Neural cell (in vitro differentiated cells): ENCODE measurements at regions not wholly inside any gene's neighbourhood (a gene's known extent, or its start where the extent isn't known, plus 50 kb on each side); places are given as distances from the start of the nearest gene placed in this dataset.

Experiments used
- H2AFZ ChIP-seq: fragments of 200-600, 300-800 bp; sonication (generic), shearing (Covaris generic); 2 replicates; pipeline ENCODE4 v1.6.0; 2014; ENCODE audit warnings: low read depth, mild to moderate bottlenecking, antibody characterized with exemption, low read length, moderate library complexity
- H3F3A ChIP-seq: fragments of 200-600 bp; shearing (Covaris generic); 2 replicates; pipeline ENCODE4 v1.6.1; 2016; ENCODE audit warnings: mild to moderate bottlenecking, moderate library complexity, mixed read lengths, antibody characterized with exemption, low read length; ENCODE audit not compliant: insufficient read depth, poor library complexity, severe bottlenecking
- H3K27ac ChIP-seq: fragments of 200-600, 300-800 bp; sonication (generic), shearing (Covaris generic); 2 replicates; pipeline ENCODE4 v1.5.1; 2014; ENCODE audit warnings: mild to moderate bottlenecking, low read length, moderate library complexity
- H3K27me3 ChIP-seq: fragments of 300-800, 200-600 bp; sonication (generic), shearing (Covaris generic); 2 replicates; pipeline ENCODE4 v1.6.0; 2014; ENCODE audit warnings: mild to moderate bottlenecking, low read depth, low read length, moderate library complexity; ENCODE audit not compliant: insufficient read depth
- H3K36me3 ChIP-seq: fragments of 300-800, 200-600 bp; sonication (generic), shearing (Covaris generic); 2 replicates; pipeline ENCODE4 v1.5.1; 2014; ENCODE audit warnings: mild to moderate bottlenecking, antibody characterized with exemption, low read length, moderate library complexity; ENCODE audit not compliant: insufficient read depth
- H3K4me2 ChIP-seq: fragments of 300-800, 200-600 bp; sonication (generic), shearing (Covaris generic); 2 replicates; pipeline ENCODE4 v1.6.0; 2014; ENCODE audit warnings: mild to moderate bottlenecking, low read length
- H3K4me3 ChIP-seq: fragments of 300-800, 200-600 bp; sonication (generic), shearing (Covaris generic); 2 replicates; pipeline ENCODE4 v1.5.1; 2014; ENCODE audit warnings: mild to moderate bottlenecking, low read length, moderate library complexity
- H3K79me2 ChIP-seq: fragments of 200-600 bp; shearing (Covaris generic); replicated peaks from 2 replicates; pipeline ENCODE4 v1.6.0; 2014; ENCODE audit warnings: mild to moderate bottlenecking, low read length, moderate library complexity; ENCODE audit not compliant: insufficient read depth
- H3K9ac ChIP-seq: fragments of 300-800, 200-600 bp; sonication (generic), shearing (Covaris generic); 2 replicates; pipeline ENCODE4 v1.6.1; 2016; ENCODE audit warnings: mild to moderate bottlenecking, low read length, mixed read lengths
- H3K9me2 ChIP-seq: fragments of 200-600 bp; shearing (Covaris generic); 2 replicates; pipeline ENCODE4 v1.6.1; 2016; ENCODE audit warnings: mild to moderate bottlenecking, low read length, mixed read lengths; ENCODE audit not compliant: insufficient read depth
- H3K9me3 ChIP-seq: fragments of 200-600, 300-800 bp; sonication (generic), shearing (Covaris generic); 2 replicates; pipeline ENCODE4 v1.6.1; 2016; ENCODE audit warnings: mild to moderate bottlenecking, mixed run types, low read length, moderate library complexity, mixed read lengths
- H4K20me1 ChIP-seq: fragments of 200-600 bp; shearing (Covaris generic); 2 replicates; pipeline ENCODE4 v1.6.1; 2016; ENCODE audit warnings: mild to moderate bottlenecking, mixed run types; ENCODE audit not compliant: insufficient read depth
- EP300 ChIP-seq: fragments of 450-650 bp; conservative IDR thresholded peaks from 2 replicates; pipeline ENCODE4 v1.6.1; 2014; ENCODE audit warnings: antibody characterized with exemption, mild to moderate bottlenecking, moderate library complexity; ENCODE audit not compliant: poor library complexity, severe bottlenecking
- EZH2 ChIP-seq: fragments of 200-600, 300-800 bp; shearing (Covaris generic), sonication (generic); IDR thresholded peaks from 2 replicates; pipeline ENCODE4 v1.6.1; 2014; ENCODE audit warnings: antibody characterized with exemption, low read length, borderline replicate concordance, mild to moderate bottlenecking; ENCODE audit not compliant: insufficient read depth, poor library complexity, severe bottlenecking
- MXI1 ChIP-seq: fragments of 450-650 bp; conservative IDR thresholded peaks from 2 replicates; pipeline ENCODE4 v1.6.1; 2014; ENCODE audit warnings: antibody characterized with exemption, mild to moderate bottlenecking; ENCODE audit not compliant: poor library complexity, severe bottlenecking
- POLR2AphosphoS5 ChIP-seq: IDR thresholded peaks from 2 replicates; pipeline ENCODE4 v1.6.1; 2012
- RAD21 ChIP-seq: fragments of 450-650 bp; conservative IDR thresholded peaks from 2 replicates; pipeline ENCODE4 v1.6.1; 2014; ENCODE audit warnings: antibody characterized with exemption, mild to moderate bottlenecking, moderate library complexity
- REST ChIP-seq: IDR thresholded peaks from 2 replicates; pipeline ENCODE4 v1.6.1; 2012; ENCODE audit warnings: borderline replicate concordance
- SMC3 ChIP-seq: fragments of 450-650 bp; conservative IDR thresholded peaks from 2 replicates; pipeline ENCODE4 v1.6.1; 2014; ENCODE audit warnings: antibody characterized with exemption, mild to moderate bottlenecking, moderate library complexity; ENCODE audit not compliant: poor library complexity
- TAF1 ChIP-seq: IDR thresholded peaks from 2 replicates; pipeline ENCODE4 v1.6.1; 2012; ENCODE audit warnings: low read depth
- TF ChIP-seq, protein P1 (sequence below): fragments of 450-650 bp; IDR thresholded peaks from 2 replicates; pipeline ENCODE4 v1.5.1; 2014; ENCODE audit warnings: antibody characterized with exemption, mild to moderate bottlenecking, moderate library complexity; ENCODE audit not compliant: poor library complexity, severe bottlenecking

GRCh38 chr15:29615791-29616190, 206.5 kb downstream of the TJP1 start:
- no peak overlapping the region for H3K4me2 ChIP-seq
- H3F3A ChIP-seq = no peaks in the 10 kb centered on the region
- no peaks in the 10 kb centered on the region for H3K9me3 ChIP-seq
- H3K79me2 ChIP-seq = no peaks in the 10 kb centered on the region
- H3K27ac ChIP-seq = no peak overlapping the region
- no peaks in the 10 kb centered on the region for H3K9me2 ChIP-seq
- H4K20me1 ChIP-seq = no peaks in the 10 kb centered on the region
- no peak overlapping the region for H2AFZ ChIP-seq
- TF ChIP-seq, protein P1, sequence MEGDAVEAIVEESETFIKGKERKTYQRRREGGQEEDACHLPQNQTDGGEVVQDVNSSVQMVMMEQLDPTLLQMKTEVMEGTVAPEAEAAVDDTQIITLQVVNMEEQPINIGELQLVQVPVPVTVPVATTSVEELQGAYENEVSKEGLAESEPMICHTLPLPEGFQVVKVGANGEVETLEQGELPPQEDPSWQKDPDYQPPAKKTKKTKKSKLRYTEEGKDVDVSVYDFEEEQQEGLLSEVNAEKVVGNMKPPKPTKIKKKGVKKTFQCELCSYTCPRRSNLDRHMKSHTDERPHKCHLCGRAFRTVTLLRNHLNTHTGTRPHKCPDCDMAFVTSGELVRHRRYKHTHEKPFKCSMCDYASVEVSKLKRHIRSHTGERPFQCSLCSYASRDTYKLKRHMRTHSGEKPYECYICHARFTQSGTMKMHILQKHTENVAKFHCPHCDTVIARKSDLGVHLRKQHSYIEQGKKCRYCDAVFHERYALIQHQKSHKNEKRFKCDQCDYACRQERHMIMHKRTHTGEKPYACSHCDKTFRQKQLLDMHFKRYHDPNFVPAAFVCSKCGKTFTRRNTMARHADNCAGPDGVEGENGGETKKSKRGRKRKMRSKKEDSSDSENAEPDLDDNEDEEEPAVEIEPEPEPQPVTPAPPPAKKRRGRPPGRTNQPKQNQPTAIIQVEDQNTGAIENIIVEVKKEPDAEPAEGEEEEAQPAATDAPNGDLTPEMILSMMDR = no peak
- TF ChIP-seq EP300 (no peak), REST (no peak), POLR2AphosphoS5 (no peak), EZH2 (no peak), SMC3 (no peak), TAF1 (no peak), RAD21 (no peak), MXI1 (no peak)
- no peak overlapping the region for H3K4me3 ChIP-seq
- no peak overlapping the region for H3K9ac ChIP-seq
- H3K27me3 ChIP-seq = no peaks in the 10 kb centered on the region
- H3K36me3 ChIP-seq = no peaks in the 10 kb centered on the region

DNA sequence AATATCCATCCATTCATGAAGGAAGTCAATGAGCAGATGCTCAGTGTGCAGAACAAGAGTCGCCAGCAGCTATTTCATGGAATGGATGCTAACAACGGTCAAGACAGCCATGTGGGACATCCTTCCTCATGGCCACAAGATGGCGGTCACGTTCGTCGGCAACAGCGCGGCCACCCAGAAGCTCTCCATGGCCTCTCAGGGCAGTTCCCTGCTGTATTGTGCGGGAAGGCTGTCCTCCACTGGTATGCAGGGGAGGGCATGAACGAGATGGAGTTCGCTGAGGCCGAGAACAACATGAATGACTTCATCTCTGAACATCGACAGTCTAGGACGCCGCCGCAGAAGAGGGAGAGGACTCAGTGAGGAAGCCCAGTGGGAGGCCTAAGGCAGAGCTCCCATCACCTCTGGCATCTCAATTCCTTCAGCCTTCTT, 208.3 kb downstream of the TJP1 start:
- no peak overlapping the region for H2AFZ ChIP-seq
- no peaks in the 10 kb centered on the region for H3K27me3 ChIP-seq
- no peak overlapping the region for H3K4me2 ChIP-seq
- H3K36me3 ChIP-seq = no peaks in the 10 kb centered on the region
- no peak overlapping the region for H3K27ac ChIP-seq
- TF ChIP-seq EP300 = no peak
- no peak for TF ChIP-seq SMC3
- TF ChIP-seq, protein P1 = no peak
- TF ChIP-seq POLR2AphosphoS5 = no peak
- TF ChIP-seq REST = no peak
- no peak for TF ChIP-seq RAD21
- no peak for TF ChIP-seq MXI1
- no peak for TF ChIP-seq EZH2
- no peak for TF ChIP-seq TAF1
- no peaks in the 10 kb centered on the region for H4K20me1 ChIP-seq
- no peaks in the 10 kb centered on the region for H3F3A ChIP-seq
- H3K4me3 ChIP-seq = no peak overlapping the region
- no peak overlapping the region for H3K9ac ChIP-seq
- no peaks in the 10 kb centered on the region for H3K9me2 ChIP-seq
- no peaks in the 10 kb centered on the region for H3K9me3 ChIP-seq
- H3K79me2 ChIP-seq = no peaks in the 10 kb centered on the region
